Fibroblast of lung (primary cell): ENCODE measurements at regions not wholly inside any gene's neighbourhood (a gene's known extent, or its start where the extent isn't known, plus 50 kb on each side); places are given as distances from the start of the nearest gene placed in this dataset.

Experiments
- DNase-seq, 2 donors: peaks; one replicate each; pipeline versions ENCODE4 v3.0.0 to v3.0.0-alpha.2; 2010; ENCODE audit warnings: low read depth in 2 of 2
- H2AFZ ChIP-seq: 2 replicates; pipeline ENCODE4 v1.5.1; 2012; ENCODE audit warnings: low read length, control low read depth, inconsistent platforms
- H3K27ac ChIP-seq: 2 replicates; pipeline ENCODE4 v1.5.1; 2011; ENCODE audit warnings: low read length, control low read depth; ENCODE audit not compliant: insufficient read depth
- H3K27me3 ChIP-seq: 2 replicates; pipeline ENCODE4 v1.5.1; 2011; ENCODE audit warnings: mild to moderate bottlenecking, low read length; ENCODE audit not compliant: control insufficient read depth, insufficient read depth
- H3K36me3 ChIP-seq: 2 replicates; pipeline ENCODE4 v1.5.1; 2011; ENCODE audit warnings: low read length; ENCODE audit not compliant: control insufficient read depth, insufficient read depth
- H3K4me1 ChIP-seq: 2 replicates; pipeline ENCODE4 v1.5.1; 2011; ENCODE audit warnings: low read length; ENCODE audit not compliant: control insufficient read depth, insufficient read depth; ENCODE audit errors: extremely low read depth
- H3K4me2 ChIP-seq: 2 replicates; pipeline ENCODE4 v1.5.1; 2011; ENCODE audit warnings: low read length, control low read depth; ENCODE audit not compliant: insufficient read depth; ENCODE audit errors: extremely low read depth
- H3K4me3 ChIP-seq, 4 experiments: fragments of 200-600 bp in 1 of 4; sonication (generic) in 1 of 4; replicated peaks in 1 of 4; 2 replicates each; pipeline ENCODE4 v1.5.1; 2011 to 2016; ENCODE audit warnings: low read length in 4 of 4, low read depth in 3 of 4, mild to moderate bottlenecking in 3 of 4, control low read depth in 2 of 4, inconsistent platforms in 1 of 4, mixed read lengths in 1 of 4; ENCODE audit not compliant: insufficient read depth in 1 of 4; ENCODE audit errors: control extremely low read depth in 1 of 4
- H3K79me2 ChIP-seq: 2 replicates; pipeline ENCODE4 v1.5.1; 2012; ENCODE audit warnings: mild to moderate bottlenecking, low read length, inconsistent platforms; ENCODE audit not compliant: control insufficient read depth, insufficient read depth
- H3K9ac ChIP-seq: 2 replicates; pipeline ENCODE4 v1.5.1; 2011; ENCODE audit warnings: mild to moderate bottlenecking, low read length, control low read depth; ENCODE audit not compliant: insufficient read depth
- H3K9me3 ChIP-seq: 2 replicates; pipeline ENCODE4 v1.5.1; 2012; ENCODE audit warnings: low read depth, low read length; ENCODE audit not compliant: control insufficient read depth, insufficient read depth
- H4K20me1 ChIP-seq: 2 replicates; pipeline ENCODE4 v1.5.1; 2011; ENCODE audit warnings: low read length; ENCODE audit not compliant: control insufficient read depth, insufficient read depth; ENCODE audit errors: extremely low read depth
- EZH2 ChIP-seq: IDR thresholded peaks from 2 replicates; pipeline ENCODE4 v1.5.1; 2012; ENCODE audit warnings: low read length, control low read depth, mild to moderate bottlenecking; ENCODE audit errors: missing control alignments
- TF ChIP-seq, protein P1 (sequence below), 2 donors: IDR thresholded peaks in 1 of 2; conservative IDR thresholded peaks in 1 of 2; 1 replicate in 1 of 2; 2 replicates in 1 of 2; pipeline ENCODE4 v1.5.1; 2011 to 2012; ENCODE audit warnings: low read length in 2 of 2, control low read depth in 1 of 2, inconsistent platforms in 1 of 2, low read depth in 1 of 2, mild to moderate bottlenecking in 1 of 2

- no peak for DNase-seq
- H3K4me2 ChIP-seq: no peak overlapping the region
- H3K79me2 ChIP-seq: no peaks in the 10 kb centered on the region
- no peaks in the 10 kb centered on the region for H3K36me3 ChIP-seq
- H4K20me1 ChIP-seq: no peaks in the 10 kb centered on the region
- H3K27me3 ChIP-seq: no peaks in the 10 kb centered on the region
- no peaks in the 10 kb centered on the region for H3K4me1 ChIP-seq
- H3K9ac ChIP-seq: no peak overlapping the region
- no peaks in the 10 kb centered on the region for H3K9me3 ChIP-seq
- no peak overlapping the region for H3K4me3 ChIP-seq
- H3K27ac ChIP-seq: no peak overlapping the region
- TF ChIP-seq, protein P1, sequence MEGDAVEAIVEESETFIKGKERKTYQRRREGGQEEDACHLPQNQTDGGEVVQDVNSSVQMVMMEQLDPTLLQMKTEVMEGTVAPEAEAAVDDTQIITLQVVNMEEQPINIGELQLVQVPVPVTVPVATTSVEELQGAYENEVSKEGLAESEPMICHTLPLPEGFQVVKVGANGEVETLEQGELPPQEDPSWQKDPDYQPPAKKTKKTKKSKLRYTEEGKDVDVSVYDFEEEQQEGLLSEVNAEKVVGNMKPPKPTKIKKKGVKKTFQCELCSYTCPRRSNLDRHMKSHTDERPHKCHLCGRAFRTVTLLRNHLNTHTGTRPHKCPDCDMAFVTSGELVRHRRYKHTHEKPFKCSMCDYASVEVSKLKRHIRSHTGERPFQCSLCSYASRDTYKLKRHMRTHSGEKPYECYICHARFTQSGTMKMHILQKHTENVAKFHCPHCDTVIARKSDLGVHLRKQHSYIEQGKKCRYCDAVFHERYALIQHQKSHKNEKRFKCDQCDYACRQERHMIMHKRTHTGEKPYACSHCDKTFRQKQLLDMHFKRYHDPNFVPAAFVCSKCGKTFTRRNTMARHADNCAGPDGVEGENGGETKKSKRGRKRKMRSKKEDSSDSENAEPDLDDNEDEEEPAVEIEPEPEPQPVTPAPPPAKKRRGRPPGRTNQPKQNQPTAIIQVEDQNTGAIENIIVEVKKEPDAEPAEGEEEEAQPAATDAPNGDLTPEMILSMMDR (conservative IDR thresholded peaks at IDR 0.05 in 1 of 2, IDR thresholded peaks at IDR 0.05 in 1 of 2; ENCODE audit: low read depth in 1 of 2, low read length in 2 of 2): no peak
- no peak for TF ChIP-seq EZH2
- no peak overlapping the region for H2AFZ ChIP-seq
These were observed 297.5 kb downstream of the FGFR2 start for GRCh38 chr10:121300723-121301122.

DNA sequence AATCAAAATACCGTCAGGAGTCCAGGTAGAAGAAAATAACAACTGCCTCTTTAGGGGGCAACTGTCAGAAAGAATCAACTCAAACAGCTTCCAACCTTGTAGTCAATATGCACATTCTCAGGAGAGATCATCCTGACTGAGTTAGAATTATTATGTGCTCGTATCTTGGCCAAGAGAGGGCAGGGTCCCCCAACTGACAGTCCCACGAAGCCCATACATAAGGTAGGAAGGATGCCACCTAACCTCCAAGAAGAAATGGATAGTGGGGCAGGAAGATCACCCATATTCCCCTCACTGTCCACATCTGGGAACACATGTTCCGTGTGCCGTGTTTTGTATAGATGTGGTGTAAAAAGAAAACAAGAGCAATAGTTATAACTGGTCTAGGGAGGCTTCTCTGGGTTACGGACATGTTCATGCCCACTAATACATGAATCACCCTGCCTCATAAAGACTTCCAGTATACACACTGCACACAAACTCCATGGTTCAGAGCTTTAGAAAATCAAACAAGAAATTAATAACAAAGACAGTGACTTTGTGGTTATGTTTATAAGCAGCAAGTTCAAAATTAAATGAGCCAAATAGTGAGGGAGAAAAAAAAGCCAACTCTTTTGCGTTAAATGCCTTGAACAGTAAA, 295.6 kb downstream of the FGFR2 start:
- no peak for TF ChIP-seq EZH2
- TF ChIP-seq, protein P1 (conservative IDR thresholded peaks at IDR 0.05 in 1 of 2, IDR thresholded peaks at IDR 0.05 in 1 of 2; ENCODE audit: low read depth in 1 of 2, low read length in 2 of 2): no peak
- H3K27ac ChIP-seq: no peak overlapping the region
- H2AFZ ChIP-seq: no peak overlapping the region
- no peaks in the 10 kb centered on the region for H3K9me3 ChIP-seq
- H3K79me2 ChIP-seq: no peaks in the 10 kb centered on the region
- H3K36me3 ChIP-seq: no peaks in the 10 kb centered on the region
- no peaks in the 10 kb centered on the region for H3K27me3 ChIP-seq
- H3K4me1 ChIP-seq: no peaks in the 10 kb centered on the region
- no peaks in the 10 kb centered on the region for H4K20me1 ChIP-seq
- no peak overlapping the region for H3K9ac ChIP-seq
- DNase-seq: no peak
- no peak overlapping the region for H3K4me2 ChIP-seq
- no peak overlapping the region for H3K4me3 ChIP-seq

GRCh38 chr10:121303287-121303890, 294.9 kb downstream of the FGFR2 start:
- no peak overlapping the region for H3K4me2 ChIP-seq
- no peaks in the 10 kb centered on the region for H3K9me3 ChIP-seq
- H3K9ac ChIP-seq: no peak overlapping the region
- H3K4me1 ChIP-seq: no peaks in the 10 kb centered on the region
- no peak for DNase-seq
- H3K36me3 ChIP-seq: no peaks in the 10 kb centered on the region
- H3K27me3 ChIP-seq: no peaks in the 10 kb centered on the region
- H3K27ac ChIP-seq: no peak overlapping the region
- H4K20me1 ChIP-seq: no peaks in the 10 kb centered on the region
- no peak overlapping the region for H2AFZ ChIP-seq
- H3K79me2 ChIP-seq: no peaks in the 10 kb centered on the region
- TF ChIP-seq, protein P1 (conservative IDR thresholded peaks at IDR 0.05 in 1 of 2, IDR thresholded peaks at IDR 0.05 in 1 of 2; ENCODE audit: low read depth in 1 of 2, low read length in 2 of 2): no peak
- no peak for TF ChIP-seq EZH2
- H3K4me3 ChIP-seq: no peak overlapping the region
